NCI-H1694 treated with DMSO at 0.1 percent for 48 hours (cell line): ENCODE measurements at regions not wholly inside any gene's neighbourhood (a gene's known extent, or its start where the extent isn't known, plus 50 kb on each side); places are given as distances from the start of the nearest gene placed in this dataset.
"Not testable (repeated sequence)": the region's sequence is repeated elsewhere in the genome, so short reads cannot be mapped to it uniquely, and the experiment has no call there.

Experiments
- DNase-seq: peaks from one replicate; lab custom pipeline; 2025; lab: John Stamatoyannopoulos, UW

- no peak for DNase-seq
These were observed 239.2 kb upstream of the GNPDA2 start for GRCh38 chr4:44965435-44966095.

DNA sequence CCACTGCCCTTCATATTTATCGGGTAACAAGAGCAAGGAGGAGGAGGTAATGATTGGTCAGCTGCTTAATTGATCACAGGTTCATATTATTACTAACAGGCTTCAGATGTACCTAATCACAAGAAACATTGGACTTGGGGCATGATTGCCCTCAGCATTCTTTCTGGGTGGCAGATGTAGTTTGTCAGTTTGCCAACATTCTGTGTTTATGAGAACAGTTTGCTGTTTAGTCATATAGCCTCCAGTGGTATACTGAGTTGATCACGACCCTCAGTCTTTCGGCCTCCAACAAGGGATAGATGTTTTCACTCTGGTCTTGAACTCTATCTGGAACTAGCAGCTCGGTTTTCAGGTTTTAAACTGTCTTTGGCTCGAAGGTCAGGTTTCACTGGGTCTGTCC lies 237.7 kb upstream of the GNPDA2 start:
- not testable (repeated sequence) for DNase-seq

DNA sequence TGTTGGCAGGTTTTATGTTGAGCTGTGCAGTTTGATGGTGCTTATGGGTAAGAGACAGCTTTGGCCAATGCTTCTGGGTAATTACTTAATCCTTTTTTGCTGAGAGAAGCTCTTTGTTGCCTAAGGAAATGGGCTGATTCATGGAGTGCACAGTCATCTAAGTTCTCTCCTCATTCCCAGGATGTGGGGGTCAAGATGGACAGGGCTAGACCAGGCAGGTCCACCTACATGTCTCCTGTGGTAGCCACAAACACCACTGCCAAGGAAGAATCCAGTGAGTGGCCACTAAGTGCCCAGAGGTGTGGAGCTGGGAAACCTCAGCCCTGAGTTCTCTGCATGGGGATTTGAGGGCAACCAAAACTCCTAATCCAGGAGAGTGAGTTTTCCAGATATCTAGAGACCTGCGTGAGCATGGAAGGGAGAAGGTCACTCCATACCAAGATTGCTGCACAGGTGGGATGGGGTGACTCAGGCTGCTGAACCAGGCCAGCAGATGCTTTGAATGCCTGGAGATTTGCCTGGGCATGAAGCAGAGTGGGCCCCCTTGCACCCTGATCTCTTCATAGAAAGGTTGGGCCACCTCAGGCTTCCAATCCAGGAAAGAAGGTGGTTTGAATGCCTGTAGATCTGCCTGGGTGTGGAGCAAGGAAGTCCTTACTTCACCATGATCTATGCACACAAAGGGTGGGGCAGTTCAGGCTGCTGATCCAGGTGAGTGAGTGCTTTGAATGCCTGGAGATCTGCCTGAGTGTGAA lies 234.8 kb upstream of the GNPDA2 start:
- no peak for DNase-seq

- no peak for DNase-seq
These were observed 205.4 kb upstream of the GNPDA2 start for GRCh38 chr4:44931720-44932119.

- no peak for DNase-seq
These were observed 202.4 kb upstream of the GNPDA2 start for GRCh38 chr4:44928785-44929184.

GRCh38 chr4:44927399-44928380 lies 201.3 kb upstream of the GNPDA2 start:
- peak; percentile 50 for DNase-seq

DNA sequence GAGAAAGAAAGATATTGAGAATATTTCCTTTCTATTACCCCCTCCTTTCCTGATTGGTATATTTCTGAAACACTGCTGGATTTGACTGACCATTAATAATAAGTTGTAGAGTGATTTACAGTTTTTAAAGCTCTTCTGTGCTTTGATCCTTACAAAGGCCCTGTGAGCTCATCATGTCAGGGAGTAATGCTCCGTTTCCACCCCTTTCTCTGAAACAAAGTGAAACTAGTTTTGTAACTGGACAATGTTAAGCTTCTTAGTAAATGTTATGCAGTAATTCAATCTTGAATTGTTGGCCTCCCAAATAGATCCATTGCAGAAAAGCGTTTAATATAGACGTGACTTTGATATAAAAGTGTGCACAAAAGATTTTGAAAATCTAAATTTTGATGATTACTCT lies 190.1 kb upstream of the GNPDA2 start:
- DNase-seq: no peak

- DNase-seq: no peak
These were observed 188.4 kb upstream of the GNPDA2 start for GRCh38 chr4:44914748-44915147.

DNA sequence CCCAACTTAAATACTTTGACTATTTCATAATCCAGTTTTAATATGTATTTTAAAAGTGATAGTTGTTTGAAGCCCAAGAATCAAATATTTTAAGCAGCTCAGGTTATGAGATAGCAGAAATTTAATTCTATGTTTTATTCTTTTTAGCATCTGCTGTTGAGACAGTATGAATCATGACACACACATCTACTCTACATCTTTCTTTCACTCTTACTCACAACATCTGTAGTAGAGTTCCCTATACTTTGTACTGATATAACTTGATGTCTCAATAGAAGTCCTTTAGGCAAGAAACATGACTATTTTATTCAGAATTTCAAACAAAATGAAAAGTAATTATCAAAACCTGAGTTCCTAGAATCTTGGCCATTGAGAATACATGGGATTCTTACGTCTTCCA lies 187.9 kb upstream of the GNPDA2 start:
- DNase-seq: no peak

DNA sequence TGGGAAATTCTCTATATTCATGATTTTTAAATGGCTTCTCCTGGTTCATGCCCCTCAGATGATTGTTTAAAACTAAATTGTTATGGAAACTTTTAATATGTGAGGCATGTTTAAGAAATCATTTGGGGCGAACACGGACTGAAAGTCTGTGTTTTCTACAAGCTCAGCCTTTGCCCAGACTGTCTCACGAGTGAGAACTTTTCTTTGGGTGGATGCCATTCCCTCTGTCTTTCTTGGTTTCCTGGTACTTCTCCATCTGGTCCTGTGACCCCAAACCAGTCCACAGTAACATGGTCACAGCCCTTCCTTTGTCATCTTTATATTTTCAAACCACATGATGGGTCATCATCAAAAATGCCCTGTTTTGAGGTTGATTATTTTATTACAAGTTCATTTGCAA lies 186.6 kb upstream of the GNPDA2 start:
- DNase-seq: no peak

- no peak for DNase-seq
These were observed 182.2 kb upstream of the GNPDA2 start for GRCh38 chr4:44908565-44908964.

- peak; percentile 4 for DNase-seq
These were observed 145.9 kb upstream of the GNPDA2 start for GRCh38 chr4:44872246-44872645.

- DNase-seq: no peak
These were observed 144.8 kb upstream of the GNPDA2 start for GRCh38 chr4:44871133-44871532.

DNA sequence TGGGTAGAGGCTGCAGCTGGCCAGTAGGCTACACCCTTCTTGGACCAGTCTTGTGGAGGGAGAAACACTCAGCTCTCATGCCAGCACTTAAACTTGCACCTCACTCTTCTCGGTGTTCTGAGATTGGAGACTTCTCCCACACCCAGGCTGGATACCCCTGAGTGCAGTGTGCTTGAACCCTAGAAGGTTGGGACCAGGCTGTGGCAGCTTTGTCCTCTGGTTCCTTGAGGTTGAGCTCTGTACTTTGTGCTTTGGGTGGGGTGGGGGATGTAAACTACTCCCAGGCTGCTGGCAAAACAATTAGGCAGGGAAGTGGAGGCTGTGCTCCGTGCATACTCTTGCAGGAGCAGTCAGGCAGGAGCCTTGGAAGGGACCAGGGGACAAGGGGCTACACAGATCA lies 143.6 kb upstream of the GNPDA2 start:
- DNase-seq: no peak

- DNase-seq: no peak
These were observed 143.0 kb upstream of the GNPDA2 start for GRCh38 chr4:44869222-44869882.

DNA sequence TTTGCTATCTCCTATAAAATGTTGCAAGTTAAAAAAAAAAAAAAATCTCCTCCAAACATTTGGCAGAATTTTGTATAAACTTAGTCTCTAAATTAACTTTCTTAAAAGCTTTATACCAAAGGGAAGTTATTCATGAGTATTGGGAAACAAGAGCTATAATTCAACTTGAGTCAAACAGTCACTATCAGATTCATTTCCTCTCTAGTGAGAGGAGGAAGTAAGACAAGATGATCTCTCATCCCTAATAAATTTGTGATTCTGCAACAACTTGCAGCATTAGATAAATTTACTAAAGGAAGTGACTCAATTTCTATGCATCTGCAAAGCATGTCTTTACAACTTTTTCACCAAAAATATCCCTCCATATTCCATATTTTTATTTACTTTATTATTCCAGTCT lies 135.4 kb upstream of the GNPDA2 start:
- no peak for DNase-seq

- no peak for DNase-seq
These were observed 133.1 kb upstream of the GNPDA2 start for GRCh38 chr4:44859477-44859876.

DNA sequence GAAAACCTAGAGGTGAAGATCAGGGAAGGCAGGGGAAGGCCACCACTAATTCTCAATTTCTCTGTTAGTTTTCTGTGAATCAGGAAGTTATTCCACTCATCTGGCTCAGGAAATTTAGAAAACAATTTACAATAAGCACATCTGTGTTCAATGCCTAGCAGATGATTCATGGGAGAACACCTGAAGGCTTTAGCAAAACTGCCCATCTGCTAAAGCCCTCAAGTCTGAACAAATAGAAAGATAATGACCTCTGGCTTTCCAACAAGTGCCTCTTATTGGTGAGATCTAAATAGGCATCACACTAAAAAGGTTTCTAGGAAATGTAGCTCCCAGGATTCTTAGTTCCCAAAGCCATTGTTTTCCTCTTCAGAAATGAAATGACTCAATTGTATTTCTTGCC lies 122.1 kb upstream of the GNPDA2 start:
- no peak for DNase-seq

DNA sequence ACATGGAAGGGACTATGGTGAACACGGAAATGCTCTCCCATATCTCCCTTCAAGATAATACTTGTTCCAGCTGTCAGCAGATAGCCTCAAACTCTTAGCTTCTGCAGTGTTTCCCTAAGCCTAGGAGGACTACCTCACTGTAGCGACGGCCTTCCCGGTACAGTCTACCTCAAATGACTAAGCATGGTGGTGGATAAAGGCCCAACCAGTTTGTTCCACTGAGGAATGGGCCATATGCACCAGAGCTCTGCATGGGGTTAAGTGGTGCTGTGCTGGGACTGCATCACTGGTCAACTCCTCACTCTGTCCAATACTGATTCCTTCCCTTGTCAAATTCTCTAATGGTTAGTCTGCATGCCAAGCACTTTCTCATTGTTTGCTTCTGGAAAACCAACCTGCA lies 119.6 kb upstream of the GNPDA2 start:
- no peak for DNase-seq

DNA sequence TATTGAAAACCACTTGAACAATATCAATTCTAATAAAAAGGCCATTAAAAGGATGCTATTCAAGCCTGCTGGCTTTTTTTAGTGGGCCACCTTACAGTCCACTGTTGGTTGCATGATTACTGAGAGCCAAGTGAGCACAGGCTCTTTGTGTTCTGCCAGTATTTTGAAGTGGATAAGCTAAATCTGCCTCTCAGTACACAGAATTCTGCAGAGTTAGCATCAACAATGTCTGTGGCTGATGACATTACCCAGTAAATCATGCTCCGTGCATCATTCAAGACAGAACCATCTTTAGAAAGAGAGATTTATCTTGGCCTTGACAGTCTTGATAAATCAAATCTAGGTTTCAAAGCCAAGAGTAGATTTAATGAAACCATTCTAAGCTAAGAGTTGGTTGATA lies 119.0 kb upstream of the GNPDA2 start:
- no peak for DNase-seq

- DNase-seq: no peak
These were observed 116.2 kb upstream of the GNPDA2 start for GRCh38 chr4:44842531-44842930.

- DNase-seq: no peak
These were observed 91.6 kb upstream of the GNPDA2 start for GRCh38 chr4:44817930-44818329.
